ENCODE measurements at regions not wholly inside any gene's neighbourhood (a gene's known extent, or its start where the extent isn't known, plus 50 kb on each side); places are given as distances from the start of the nearest gene placed in this dataset.

DNA sequence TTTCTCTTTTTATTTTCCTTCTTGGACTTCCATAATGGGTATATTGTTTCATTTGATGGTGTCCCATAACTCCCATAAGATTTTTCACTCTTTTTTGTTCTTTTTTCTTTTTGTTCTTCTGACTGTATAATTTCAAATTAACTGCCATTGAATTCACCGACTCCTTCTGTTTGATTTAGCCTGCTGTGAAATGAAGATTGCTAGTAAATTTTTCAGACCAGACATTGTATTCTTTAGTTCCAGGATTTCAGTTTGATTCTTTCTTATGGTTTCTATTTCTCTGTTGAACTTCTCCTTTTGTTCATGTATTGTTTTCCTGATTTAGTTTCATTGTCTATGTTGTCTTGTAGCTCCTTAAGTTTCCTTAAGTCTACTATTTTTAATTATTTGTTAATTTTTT is 87.6 kb upstream of the SPOPL start:
- H3K4me3 ChIP-seq (ENCODE audit: low read depth, low read length): no peak overlapping the region
- TF ChIP-seq, protein P1, sequence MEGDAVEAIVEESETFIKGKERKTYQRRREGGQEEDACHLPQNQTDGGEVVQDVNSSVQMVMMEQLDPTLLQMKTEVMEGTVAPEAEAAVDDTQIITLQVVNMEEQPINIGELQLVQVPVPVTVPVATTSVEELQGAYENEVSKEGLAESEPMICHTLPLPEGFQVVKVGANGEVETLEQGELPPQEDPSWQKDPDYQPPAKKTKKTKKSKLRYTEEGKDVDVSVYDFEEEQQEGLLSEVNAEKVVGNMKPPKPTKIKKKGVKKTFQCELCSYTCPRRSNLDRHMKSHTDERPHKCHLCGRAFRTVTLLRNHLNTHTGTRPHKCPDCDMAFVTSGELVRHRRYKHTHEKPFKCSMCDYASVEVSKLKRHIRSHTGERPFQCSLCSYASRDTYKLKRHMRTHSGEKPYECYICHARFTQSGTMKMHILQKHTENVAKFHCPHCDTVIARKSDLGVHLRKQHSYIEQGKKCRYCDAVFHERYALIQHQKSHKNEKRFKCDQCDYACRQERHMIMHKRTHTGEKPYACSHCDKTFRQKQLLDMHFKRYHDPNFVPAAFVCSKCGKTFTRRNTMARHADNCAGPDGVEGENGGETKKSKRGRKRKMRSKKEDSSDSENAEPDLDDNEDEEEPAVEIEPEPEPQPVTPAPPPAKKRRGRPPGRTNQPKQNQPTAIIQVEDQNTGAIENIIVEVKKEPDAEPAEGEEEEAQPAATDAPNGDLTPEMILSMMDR (conservative IDR thresholded peaks at IDR 0.05; ENCODE audit: low read depth, low read length): no peak
- DNase-seq (ENCODE audit: low read depth): no peak

- no peak overlapping the region for H3K4me3 ChIP-seq (ENCODE audit: low read depth, low read length)
- no peak for DNase-seq (ENCODE audit: low read depth)
Measured at GRCh38 chr2:138415985-138416384, 85.6 kb upstream of the SPOPL start.

DNA sequence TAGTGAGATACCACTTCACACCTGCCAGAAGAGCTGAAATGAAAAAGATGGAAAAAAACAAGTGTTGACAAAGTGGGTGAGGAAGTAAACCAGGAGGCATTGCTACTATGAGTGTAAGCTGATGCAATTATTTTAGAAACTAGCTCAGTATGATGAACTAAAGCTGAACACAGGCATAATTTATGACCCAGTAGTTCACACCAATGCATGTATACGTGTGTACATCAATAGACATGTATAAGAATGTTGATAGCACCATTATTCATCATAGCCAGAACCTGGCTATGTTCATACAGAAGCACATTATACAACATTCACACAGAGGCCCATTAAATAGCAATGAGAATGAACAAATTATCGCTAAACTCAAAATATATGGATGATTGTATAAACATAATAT is 83.1 kb upstream of the SPOPL start:
- no peak for DNase-seq (ENCODE audit: low read depth)
- TF ChIP-seq, protein P1 (conservative IDR thresholded peaks at IDR 0.05; ENCODE audit: low read depth, low read length): no peak
- H3K4me3 ChIP-seq (ENCODE audit: low read depth, low read length): no peak overlapping the region

More at GRCh38 chr2:138415985-138416384, 85.6 kb upstream of the SPOPL start:
- TF ChIP-seq, protein P1 (conservative IDR thresholded peaks at IDR 0.05; ENCODE audit: low read depth, low read length): no peak

DNA sequence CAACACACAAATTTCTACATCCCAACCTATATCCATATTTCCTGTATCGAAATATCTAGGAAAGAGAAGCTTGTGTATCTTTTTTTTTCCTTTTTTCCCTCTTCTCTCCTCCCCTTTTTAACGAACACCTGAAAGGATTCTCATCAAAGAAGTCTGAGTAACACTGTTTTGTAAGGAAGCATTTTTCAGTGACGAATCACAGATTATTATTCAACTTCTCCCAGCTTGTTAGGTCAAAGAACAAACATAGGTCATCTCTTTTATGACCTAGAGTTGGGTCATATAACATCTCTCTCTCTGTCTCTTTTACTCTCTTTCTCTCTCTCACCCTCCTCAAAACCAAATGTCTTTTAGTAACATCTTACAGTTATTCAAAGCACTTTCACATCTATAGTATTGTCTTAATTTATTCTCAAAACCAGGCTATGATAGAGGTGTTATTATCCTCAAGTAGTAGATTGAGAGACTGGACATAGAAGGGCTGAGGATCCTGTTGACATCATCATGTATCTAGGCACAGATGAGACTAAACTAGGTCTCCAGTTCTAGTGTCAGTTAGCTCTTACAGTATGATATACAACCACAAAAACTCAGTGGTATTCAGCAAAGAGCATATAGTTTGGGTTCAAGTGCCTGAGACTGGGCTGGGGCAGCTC is 80.1 kb upstream of the SPOPL start:
- DNase-seq (ENCODE audit: low read depth): peak; percentile 70
- H3K4me3 ChIP-seq (ENCODE audit: low read depth, low read length): no peak overlapping the region
- TF ChIP-seq, protein P1 (conservative IDR thresholded peaks at IDR 0.05; ENCODE audit: low read depth, low read length): no peak

DNA sequence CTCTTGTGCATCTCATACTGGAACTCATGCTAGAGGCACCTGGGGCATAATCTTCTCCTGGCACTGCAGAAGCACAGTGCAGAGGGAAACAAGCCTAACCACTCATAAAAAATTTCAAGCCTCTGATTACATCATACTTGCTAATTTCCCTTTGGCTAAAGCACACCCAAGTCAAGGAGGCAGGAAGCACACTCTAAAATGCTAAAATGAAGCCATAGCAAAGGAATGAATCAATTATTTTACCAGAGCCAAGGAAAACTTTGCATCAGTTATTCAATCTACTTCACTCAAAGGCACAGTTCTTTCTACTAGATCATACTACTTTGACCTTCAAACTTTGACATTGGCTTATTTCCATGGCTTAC is 79.6 kb upstream of the SPOPL start:
- TF ChIP-seq, protein P1 (conservative IDR thresholded peaks at IDR 0.05; ENCODE audit: low read depth, low read length): no peak
- peak; percentile 78 for DNase-seq (ENCODE audit: low read depth)

DNA sequence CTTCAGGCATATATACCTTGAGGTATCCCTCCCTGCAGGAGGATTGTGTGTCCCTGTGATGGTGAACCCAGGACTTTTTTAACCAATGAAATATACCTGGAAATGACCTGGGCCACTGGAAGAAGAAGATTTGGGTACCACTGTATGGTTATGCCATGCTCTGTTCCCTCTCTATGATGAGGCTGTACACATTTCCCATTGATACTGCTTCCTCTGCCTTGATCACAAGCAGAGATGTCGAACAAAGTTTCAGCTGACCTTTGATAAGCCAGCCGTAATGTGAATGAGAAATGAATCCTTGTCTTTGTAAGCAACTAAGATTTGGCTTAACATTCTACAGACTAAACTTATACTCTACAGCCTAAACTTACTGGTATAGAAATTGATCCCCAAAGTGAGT is 78.4 kb upstream of the SPOPL start:
- TF ChIP-seq, protein P1 (conservative IDR thresholded peaks at IDR 0.05; ENCODE audit: low read depth, low read length): no peak
- H3K4me3 ChIP-seq (ENCODE audit: low read depth, low read length): no peak overlapping the region
- no peak for DNase-seq (ENCODE audit: low read depth)

More for the DNA sequence above, 79.6 kb upstream of the SPOPL start:
- H3K4me3 ChIP-seq (ENCODE audit: low read depth, low read length): no peak overlapping the region

DNA sequence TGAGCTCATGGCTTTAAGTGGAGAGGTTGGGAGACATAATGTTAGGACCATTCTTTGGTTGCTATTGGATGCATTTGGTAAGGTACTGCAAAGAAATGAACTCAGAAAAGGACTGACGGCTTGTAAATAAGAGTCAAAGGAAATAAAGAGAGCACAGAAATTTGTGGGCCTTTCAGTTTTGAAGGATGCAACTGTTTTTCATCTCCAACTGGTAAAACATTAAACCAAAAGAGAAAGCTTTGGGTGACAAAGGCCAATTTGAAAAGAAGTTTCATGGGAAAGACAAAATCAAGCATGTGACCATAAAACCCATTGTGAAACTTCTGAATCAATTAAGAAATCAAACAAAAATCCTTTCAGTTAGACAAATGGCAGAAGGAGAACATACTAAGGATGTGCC is 77.8 kb upstream of the SPOPL start:
- TF ChIP-seq, protein P1 (conservative IDR thresholded peaks at IDR 0.05; ENCODE audit: low read depth, low read length): no peak
- no peak overlapping the region for H3K4me3 ChIP-seq (ENCODE audit: low read depth, low read length)
- no peak for DNase-seq (ENCODE audit: low read depth)

Data from epithelial cell of proximal tubule (primary cell).